ENCODE measurements at regions not wholly inside any gene's neighbourhood (a gene's known extent, or its start where the extent isn't known, plus 50 kb on each side); places are given as distances from the start of the nearest gene placed in this dataset.

GRCh38 chr2:16962505-16962904, 296.9 kb upstream of the CYRIA start:
- Histone ChIP-seq H3K79me2 (ENCODE audit: control insufficient read depth, insufficient read depth, low read length) (no peaks in the 10 kb centered on the region), H2AFZ (ENCODE audit: insufficient read depth, low read depth, low read length, poor library complexity, severe bottlenecking) (no peak overlapping the region), H3K36me3 (replicated peaks in 1 of 2; ENCODE audit: control extremely low read depth in 1 of 2, control insufficient read depth in 1 of 2, extremely low read depth in 1 of 2, insufficient read depth in 2 of 2, low read length in 1 of 2) (no peaks in the 10 kb centered on the region), H4K20me1 (ENCODE audit: control insufficient read depth, insufficient read depth, low read length, poor library complexity, severe bottlenecking) (no peaks in the 10 kb centered on the region), H3K4me3 (ENCODE audit: control extremely low read depth in 1 of 5, extremely low read depth in 1 of 5, insufficient read depth in 1 of 5, low read depth in 2 of 5, low read length in 4 of 5) (no peak overlapping the region), H3K27ac (ENCODE audit: low read length in 2 of 2) (no peak overlapping the region), H3K9ac (ENCODE audit: low read length) (no peak overlapping the region), H3K9me3 (ENCODE audit: control extremely low read depth in 1 of 3, control insufficient read depth in 2 of 3, insufficient read depth in 1 of 3, low read length in 2 of 3) (no peaks in the 10 kb centered on the region), H3K4me2 (replicated peaks; ENCODE audit: low read depth, low read length, poor library complexity, severe bottlenecking) (no peak overlapping the region), H3K27me3 (replicated peaks in 1 of 4; ENCODE audit: control extremely low read depth in 1 of 4, control insufficient read depth in 3 of 4, insufficient read depth in 4 of 4, low read length in 3 of 4) (no peaks in the 10 kb centered on the region), H3K4me1 (ENCODE audit: control insufficient read depth in 2 of 2, insufficient read depth in 2 of 2, low read length in 2 of 2) (peaks cover 27 to 40% of the 10 kb centered on the region in 2 donors)
- ATAC-seq (ENCODE audit: low read depth), result no peak
- 92% methylated on average over 1 of the region's 1 CpG for WGBS (ENCODE audit: insufficient coverage)
- no peaks in the 10 kb centered on the region for H3K27me3 Mint-ChIP-seq
- intact Hi-C loops (cut with micrococcal nuclease), result loop anchor here (10.0 kb wide), 1 partner anchor 242 kb away; no protein-coding TSS in a partner anchor
- CTCF ChIA-PET, result interaction anchor here (1.2 kb wide), 1 partner anchor 10 kb away, joined by 3 read pairs; no protein-coding TSS in a partner anchor
- no peaks in the 10 kb centered on the region for H3K9me3 Mint-ChIP-seq (ENCODE audit: insufficient read depth)
- no peak for TF ChIP-seq CTCF (IDR thresholded peaks at IDR 0.05)
- TF ChIP-seq EZH2 (IDR thresholded peaks at IDR 0.05; ENCODE audit: borderline replicate concordance, insufficient read depth, low read depth, low read length, poor library complexity, severe bottlenecking), result no peak
- H3K4me3 Mint-ChIP-seq, result no peak overlapping the region
- no peak for DNase-seq
- POLR2A ChIA-PET, result no interaction called here
- H3K4me1 Mint-ChIP-seq, result peaks cover 40% of the 10 kb centered on the region
- H3K27ac Mint-ChIP-seq, result no peak overlapping the region

DNA sequence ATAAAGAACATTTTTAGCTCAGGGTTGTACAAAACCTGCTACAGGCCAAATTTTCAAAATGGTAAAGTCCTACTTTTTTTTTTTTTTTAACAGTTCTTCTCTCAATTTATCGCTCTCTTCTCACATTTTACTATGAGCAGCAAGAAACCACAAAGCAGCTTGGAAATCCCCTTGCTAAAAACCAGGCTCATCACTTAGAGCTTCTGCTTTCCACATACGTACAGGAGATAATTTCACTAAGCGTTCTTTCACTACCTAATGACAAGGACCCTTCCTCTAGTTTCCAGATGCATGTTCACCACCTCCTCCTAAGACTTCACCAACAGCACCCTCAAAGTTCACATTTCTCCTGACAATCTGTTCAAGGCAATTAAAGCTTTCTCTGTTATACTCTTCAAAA, 294.9 kb upstream of the CYRIA start:
- H3K27me3 Mint-ChIP-seq, result no peaks in the 10 kb centered on the region
- no peaks in the 10 kb centered on the region for H3K79me2 ChIP-seq (ENCODE audit: control insufficient read depth, insufficient read depth, low read length)
- ChIA-PET POLR2A (interaction anchor here (0.6 to 0.7 kb wide), 4 partner anchors 11 to 845 kb away, joined by 3 to 11 read pairs (median 4); no protein-coding TSS in a partner anchor), CTCF (interaction anchor here (1.3 kb wide), 1 partner anchor 230 kb away, joined by 3 read pairs; no protein-coding TSS in a partner anchor)
- peak overlapping the region; percentile 48 for H3K4me2 ChIP-seq (replicated peaks; ENCODE audit: low read depth, low read length, poor library complexity, severe bottlenecking)
- no peaks in the 10 kb centered on the region for H4K20me1 ChIP-seq (ENCODE audit: control insufficient read depth, insufficient read depth, low read length, poor library complexity, severe bottlenecking)
- H3K9me3 ChIP-seq (ENCODE audit: control extremely low read depth in 1 of 3, control insufficient read depth in 2 of 3, insufficient read depth in 1 of 3, low read length in 2 of 3), result no peaks in the 10 kb centered on the region
- H3K27ac ChIP-seq (ENCODE audit: low read length in 2 of 2), result peak overlapping the region; percentile 53 to 65
- 27% methylated on average over 3 of the region's 3 CpGs for WGBS (ENCODE audit: insufficient coverage)
- DNase-seq, result peak; percentile 70
- no peaks in the 10 kb centered on the region for H3K27me3 ChIP-seq (replicated peaks in 1 of 4; ENCODE audit: control extremely low read depth in 1 of 4, control insufficient read depth in 3 of 4, insufficient read depth in 4 of 4, low read length in 3 of 4)
- H3K4me1 ChIP-seq (ENCODE audit: control insufficient read depth in 2 of 2, insufficient read depth in 2 of 2, low read length in 2 of 2), result peaks cover 28 to 43% of the 10 kb centered on the region in 2 donors
- H3K4me1 Mint-ChIP-seq, result peaks cover 43% of the 10 kb centered on the region
- intact Hi-C loops (cut with micrococcal nuclease), result loop anchor here (10.0 kb wide), 1 partner anchor 244 kb away; no protein-coding TSS in a partner anchor
- H3K36me3 ChIP-seq (replicated peaks in 1 of 2; ENCODE audit: control extremely low read depth in 1 of 2, control insufficient read depth in 1 of 2, extremely low read depth in 1 of 2, insufficient read depth in 2 of 2, low read length in 1 of 2), result no peaks in the 10 kb centered on the region
- peak overlapping the region in 1 of 5 experiments; percentile 23 for H3K4me3 ChIP-seq (ENCODE audit: control extremely low read depth in 1 of 5, extremely low read depth in 1 of 5, insufficient read depth in 1 of 5, low read depth in 2 of 5, low read length in 4 of 5)
- peak; percentile 74 for ATAC-seq (ENCODE audit: low read depth)
- peak overlapping the region; percentile 85 for H3K4me3 Mint-ChIP-seq
- H3K27ac Mint-ChIP-seq, result peak overlapping the region; percentile 92
- no peak for TF ChIP-seq EZH2 (IDR thresholded peaks at IDR 0.05; ENCODE audit: borderline replicate concordance, insufficient read depth, low read depth, low read length, poor library complexity, severe bottlenecking)
- no peak for TF ChIP-seq CTCF (IDR thresholded peaks at IDR 0.05)
- peak overlapping the region; percentile 16 for H3K9ac ChIP-seq (ENCODE audit: low read length)
- H2AFZ ChIP-seq (ENCODE audit: insufficient read depth, low read depth, low read length, poor library complexity, severe bottlenecking), result no peak overlapping the region
- no peaks in the 10 kb centered on the region for H3K9me3 Mint-ChIP-seq (ENCODE audit: insufficient read depth)
